Stimulated activated CD8-positive, alpha-beta memory T cell treated with anti-CD3 and anti-CD28 coated beads, Interleukin-2, amount 100 ng/mL, for 48 hours (primary cell): ENCODE measurements at regions not wholly inside any gene's neighbourhood (a gene's known extent, or its start where the extent isn't known, plus 50 kb on each side); places are given as distances from the start of the nearest gene placed in this dataset.
"Not testable (repeated sequence)": the region's sequence is repeated elsewhere in the genome, so short reads cannot be mapped to it uniquely, and the experiment has no call there.

Source experiments
- DNase-seq, 2 donors: peaks; one replicate each; pipeline ENCODE4 v3.0.0-alpha.2; 2020; ENCODE audit warnings: low read depth in 2 of 2

- no peak for DNase-seq
Observed at GRCh38 chr5:163352531-163352930, 84.9 kb upstream of the CCNG1 start.

- not testable (repeated sequence) for DNase-seq
Observed at GRCh38 chr5:163355811-163356210, 81.6 kb upstream of the CCNG1 start.

GRCh38 chr5:163357636-163358035, 79.8 kb upstream of the CCNG1 start:
- DNase-seq = no peak

GRCh38 chr5:163360656-163361055, 76.7 kb upstream of the CCNG1 start:
- DNase-seq = no peak

- DNase-seq = no peak
Observed at GRCh38 chr5:163361450-163361849, 75.9 kb upstream of the CCNG1 start.

- no peak for DNase-seq
Observed at GRCh38 chr5:163362840-163363371, 74.5 kb upstream of the CCNG1 start.

- no peak for DNase-seq
Observed at GRCh38 chr5:163363389-163363788, 74.0 kb upstream of the CCNG1 start.

- no peak for DNase-seq
Observed at GRCh38 chr5:163366757-163367156, 70.6 kb upstream of the CCNG1 start.

GRCh38 chr5:163369776-163370385, 67.5 kb upstream of the CCNG1 start:
- DNase-seq = no peak

GRCh38 chr5:163373436-163374084, 63.8 kb upstream of the CCNG1 start:
- DNase-seq = no peak

GRCh38 chr5:163377982-163378381, 59.4 kb upstream of the CCNG1 start:
- DNase-seq = no peak

- no peak for DNase-seq
Observed at GRCh38 chr5:163379298-163380155, 57.9 kb upstream of the CCNG1 start.

GRCh38 chr5:163381832-163382231, 55.6 kb upstream of the CCNG1 start:
- no peak for DNase-seq

- DNase-seq = no peak
Observed at GRCh38 chr5:163383754-163384153, 53.6 kb upstream of the CCNG1 start.

- no peak for DNase-seq
Observed at GRCh38 chr5:163384669-163385068, 52.7 kb upstream of the CCNG1 start.

- no peak for DNase-seq
Observed at GRCh38 chr5:163385271-163385670, 52.1 kb upstream of the CCNG1 start.

- DNase-seq = no peak
Observed at GRCh38 chr5:163385824-163386223, 51.6 kb upstream of the CCNG1 start.

- DNase-seq = no peak
Observed at GRCh38 chr5:163386352-163386751, 51.0 kb upstream of the CCNG1 start.

- DNase-seq = no peak
Observed at GRCh38 chr5:163387589-163388343, 49.6 kb upstream of the CCNG1 start.
